K562 (cell line): ENCODE measurements at regions not wholly inside any gene's neighbourhood (a gene's known extent, or its start where the extent isn't known, plus 50 kb on each side); places are given as distances from the start of the nearest gene placed in this dataset.

Source experiments
- ATAC-seq: fragments of 200-7000 bp; cut with Tn5 transposase; 3 replicates; pipeline ENCODE4 v1.9.1; 2020; ENCODE audit warnings: moderate library complexity
- BruUV-seq: library from RNA; stranded (reverse); fragments of 400-500 nt; replicated peaks from 2 replicates; lab custom pipeline; 2021; lab: Mats Ljungman, UMichigan
- CTCF ChIA-PET: fragments of 300-600 bp; formaldehyde crosslinking; extraction: SDS; loops from one replicate; lab custom pipeline; 2021; ENCODE audit warnings: low intra/inter-chr PET ratio; lab: Yijun Ruan, JAX
- POLR2A ChIA-PET: fragments of 300-600, 350-650 bp; sonication (Branson Sonifier 250); formaldehyde crosslinking; extraction: SDS; loops from one replicate; lab custom pipeline; 2021; ENCODE audit warnings: antibody characterized with exemption, inconsistent platforms; lab: Yijun Ruan, JAX
- DNase-seq, 4 experiments: peaks; one replicate each; pipeline versions ENCODE4 v3.0.0 to v3.0.0-alpha.2; 2011 to 2018; ENCODE audit warnings: low spot score in 3 of 4, mixed read lengths in 3 of 4; ENCODE audit errors: extremely low read depth in 1 of 4
- FAIRE-seq: peaks from 2 replicates; lab custom pipeline; 2011; peaks lifted over from hg19 to GRCh38; lab: Jason Lieb, UNC
- H2AFZ ChIP-seq: 2 replicates; pipeline ENCODE4 v1.6.0; 2011; ENCODE audit warnings: low read depth, low read length, control low read depth, inconsistent platforms
- H3K27ac ChIP-seq: fragments of 200-600 bp; 3 replicates; pipeline ENCODE4 v1.8.0; 2011; ENCODE audit warnings: low read depth, mild to moderate bottlenecking, control low read depth, inconsistent platforms, low read length, moderate library complexity, mixed read lengths; ENCODE audit errors: extremely low read depth
- H3K27me3 ChIP-seq, 2 experiments: fragments of 300-600 bp in 1 of 2; 2 replicates in 1 of 2; 3 replicates in 1 of 2; pipeline versions ENCODE4 v1.6.0 to v1.8.0; 2011; ENCODE audit warnings: inconsistent platforms in 2 of 2, low read length in 2 of 2, mild to moderate bottlenecking in 1 of 2, mixed read lengths in 1 of 2, moderate library complexity in 1 of 2; ENCODE audit not compliant: control insufficient read depth in 2 of 2, insufficient read depth in 2 of 2
- H3K36me3 ChIP-seq: fragments of 300-600 bp; 3 replicates; pipeline ENCODE4 v1.8.0; 2011; ENCODE audit warnings: mild to moderate bottlenecking, low read length, inconsistent platforms; ENCODE audit not compliant: control insufficient read depth, insufficient read depth
- H3K4me1 ChIP-seq, 2 experiments: fragments of 200-600 bp in 1 of 2; replicated peaks in 1 of 2; 2 replicates in 1 of 2; 3 replicates in 1 of 2; pipeline versions ENCODE4 v1.5.1 to v1.8.0; 2011; ENCODE audit warnings: inconsistent platforms in 2 of 2, low read length in 2 of 2, mild to moderate bottlenecking in 1 of 2, mixed read lengths in 1 of 2, moderate library complexity in 1 of 2; ENCODE audit not compliant: control insufficient read depth in 2 of 2, insufficient read depth in 2 of 2
- H3K4me2 ChIP-seq: 2 replicates; pipeline ENCODE4 v1.6.1; 2011; ENCODE audit warnings: low read length, control low read depth, inconsistent platforms, mixed read lengths; ENCODE audit not compliant: insufficient read depth
- H3K4me3 ChIP-seq: fragments of 200-600 bp; sonication (generic), shearing (Covaris generic); 2 replicates; pipeline ENCODE4 v1.5.1; 2016; ENCODE audit warnings: control low read depth, inconsistent platforms
- H3K79me2 ChIP-seq: fragments of 200-600 bp; 3 replicates; pipeline ENCODE4 v1.8.0; 2011; ENCODE audit warnings: low read length, inconsistent platforms; ENCODE audit not compliant: control insufficient read depth, insufficient read depth
- H3K9ac ChIP-seq, 2 experiments: 2 replicates each; pipeline versions ENCODE4 v1.6.0 to v1.6.1; 2011; ENCODE audit warnings: low read depth in 2 of 2, low read length in 2 of 2, control low read depth in 1 of 2, inconsistent platforms in 1 of 2, mild to moderate bottlenecking in 1 of 2, mixed read lengths in 1 of 2; ENCODE audit not compliant: insufficient read depth in 1 of 2
- H3K9me1 ChIP-seq: one replicate; pipeline ENCODE4 v1.6.0; 2011; ENCODE audit warnings: inconsistent platforms, mild to moderate bottlenecking, low read length, moderate library complexity; ENCODE audit not compliant: control insufficient read depth, insufficient read depth
- H3K9me3 ChIP-seq: replicated peaks from 2 replicates; pipeline ENCODE4 v1.5.1; 2011; ENCODE audit warnings: low read depth, low read length, inconsistent platforms; ENCODE audit not compliant: control insufficient read depth, insufficient read depth
- H4K20me1 ChIP-seq: replicated peaks from 2 replicates; pipeline ENCODE4 v1.6.1; 2011; ENCODE audit warnings: low read length, inconsistent platforms, mixed read lengths; ENCODE audit not compliant: control insufficient read depth, insufficient read depth
- NCOA4 ChIP-seq: fragments of 450-650 bp; IDR thresholded peaks from 2 replicates; pipeline ENCODE4 v1.6.1; 2018; ENCODE audit warnings: mild to moderate bottlenecking; ENCODE audit not compliant: partially characterized antibody
- WGBS: fragments of 100-300 bp; shearing (Covaris generic); methylation state at CpG from one replicate; pipeline ENCODE4 v1.1.6; 2016; ENCODE audit warnings: low coverage, mixed read lengths; ENCODE audit not compliant: insufficient coverage; ENCODE audit errors: missing lambda C conversion rate; 5-methylcytosine and 5-hydroxymethylcytosine counted together
- in situ Hi-C: fragments of 300-500 bp; cut with MboI; formaldehyde crosslinking; loops from 4 replicates; pipeline ENCODE4 v1.15.0; 2018; ENCODE audit warnings: inconsistent platforms, mixed read lengths
- intact Hi-C: fragments of 100-400 bp; cut with micrococcal nuclease; formaldehyde crosslinking; loops from 2 replicates; pipeline ENCODE4 v1.14.2; 2022
- TF ChIP-seq, protein P1 (sequence below): fragments of 450-650 bp; formaldehyde crosslinking; IDR thresholded peaks from 2 replicates; pipeline ENCODE4 v1.4.0; 2022; ENCODE audit warnings: missing genetic modification characterization

DNA sequence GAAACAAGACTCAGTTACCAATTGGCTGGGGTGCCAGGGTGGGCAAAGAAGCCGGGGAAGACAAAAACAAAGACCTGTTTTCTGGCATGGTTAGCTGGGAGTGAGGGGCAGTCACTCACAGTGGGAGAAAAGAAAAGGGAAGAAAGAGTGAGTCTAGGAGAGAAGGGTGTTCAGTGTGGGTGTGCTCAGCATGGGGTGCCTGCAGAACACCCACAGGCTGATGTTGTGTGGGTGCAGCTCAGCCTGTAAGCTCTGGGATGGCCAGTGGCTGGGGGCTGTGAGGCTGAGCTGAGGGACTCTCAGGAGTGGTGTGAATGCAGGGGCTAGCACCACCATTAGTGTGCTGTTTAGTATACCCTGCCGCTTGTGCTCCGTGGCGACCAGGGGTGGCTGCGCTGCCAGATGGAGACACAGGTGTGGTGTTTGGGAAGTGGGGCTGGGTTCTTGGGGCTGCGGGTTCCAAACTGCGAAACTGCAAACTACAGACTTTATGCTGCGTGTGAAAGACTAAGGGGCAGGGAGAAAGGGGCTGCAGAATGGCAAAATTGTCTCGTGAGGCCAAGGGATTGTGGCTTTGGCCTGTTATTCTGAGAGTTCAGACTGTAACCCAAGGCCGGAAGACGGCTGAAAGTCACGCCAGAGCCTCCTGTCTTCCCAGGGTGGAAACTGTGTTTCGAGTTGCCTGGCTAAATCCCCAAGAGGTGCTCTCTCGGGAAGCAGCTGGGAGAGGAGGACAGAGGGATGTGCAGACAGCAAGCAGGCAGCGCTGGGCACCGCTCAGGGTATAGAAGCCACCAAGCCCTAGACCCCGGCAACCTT, 156.3 kb downstream of the TTC32 start:
- Histone ChIP-seq H3K4me1 (no peaks in the 10 kb centered on the region), H3K4me2 (no peak overlapping the region), H3K9ac (no peak overlapping the region), H3K4me3 (no peak overlapping the region), H3K9me1 (no peaks in the 10 kb centered on the region), H3K79me2 (no peaks in the 10 kb centered on the region), H2AFZ (no peak overlapping the region), H3K9me3 (no peaks in the 10 kb centered on the region), H3K36me3 (no peaks in the 10 kb centered on the region), H3K27me3 (peaks cover 0 to 17% of the 10 kb centered on the region in 2 experiments; a peak in 3 of 5 replicates), H4K20me1 (no peaks in the 10 kb centered on the region), H3K27ac (no peak overlapping the region)
- TF ChIP-seq NCOA4 = no peak
- TF ChIP-seq, protein P1, sequence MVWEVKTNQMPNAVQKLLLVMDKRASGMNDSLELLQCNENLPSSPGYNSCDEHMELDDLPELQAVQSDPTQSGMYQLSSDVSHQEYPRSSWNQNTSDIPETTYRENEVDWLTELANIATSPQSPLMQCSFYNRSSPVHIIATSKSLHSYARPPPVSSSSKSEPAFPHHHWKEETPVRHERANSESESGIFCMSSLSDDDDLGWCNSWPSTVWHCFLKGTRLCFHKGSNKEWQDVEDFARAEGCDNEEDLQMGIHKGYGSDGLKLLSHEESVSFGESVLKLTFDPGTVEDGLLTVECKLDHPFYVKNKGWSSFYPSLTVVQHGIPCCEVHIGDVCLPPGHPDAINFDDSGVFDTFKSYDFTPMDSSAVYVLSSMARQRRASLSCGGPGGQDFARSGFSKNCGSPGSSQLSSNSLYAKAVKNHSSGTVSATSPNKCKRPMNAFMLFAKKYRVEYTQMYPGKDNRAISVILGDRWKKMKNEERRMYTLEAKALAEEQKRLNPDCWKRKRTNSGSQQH (CRISPR knock-in tag) = no peak
- ChIA-PET POLR2A (no interaction called here), CTCF (no interaction called here)
- ATAC-seq = no peak
- FAIRE-seq = no peak
- in situ Hi-C loops (no loop called here), intact Hi-C loops (loop anchor here (10.0 kb wide), 1 partner anchor 119 kb away; no protein-coding TSS in a partner anchor)
- BruUV-seq = no TSS peak
- DNase-seq = no peak
- 4% methylated on average over 17 of the region's 17 CpGs for WGBS
